H1 (cell line): ENCODE measurements at regions not wholly inside any gene's neighbourhood (a gene's known extent, or its start where the extent isn't known, plus 50 kb on each side); places are given as distances from the start of the nearest gene placed in this dataset.

ENCODE experiments used
- CTCF ChIA-PET: fragments of 300-600 bp; sonication (Branson Sonifier 250); formaldehyde crosslinking; loops from one replicate; lab custom pipeline; 2021; ENCODE audit not compliant: partially characterized antibody; lab: Charles Lee
- POLR2A ChIA-PET: fragments of 300-600 bp; sonication (Branson Sonifier 250); formaldehyde crosslinking; loops from one replicate; lab custom pipeline; 2021; ENCODE audit warnings: inconsistent platforms; ENCODE audit not compliant: partially characterized antibody; lab: Charles Lee
- DNase-seq, 2 experiments: peaks; one replicate each; pipeline versions ENCODE4 v3.0.0 to v3.0.0-alpha.2; 2010 to 2022; ENCODE audit warnings: low spot score in 2 of 2, low read depth in 1 of 2, mixed read lengths in 1 of 2
- FAIRE-seq: peaks from 2 replicates; lab custom pipeline; 2011; peaks lifted over from hg19 to GRCh38; lab: Jason Lieb, UNC
- H2AFZ ChIP-seq: 2 replicates; pipeline ENCODE4 v1.8.1; 2012; ENCODE audit warnings: low read length, inconsistent platforms
- H2AK5ac ChIP-seq: 2 replicates; pipeline ENCODE4 v1.6.1; 2013; ENCODE audit warnings: low read depth, low read length
- H2BK120ac ChIP-seq: replicated peaks from 2 replicates; pipeline ENCODE3; 2013; ENCODE audit warnings: low read depth, low read length, inconsistent platforms
- H2BK12ac ChIP-seq: 2 replicates; pipeline ENCODE4 v1.6.1; 2013; ENCODE audit warnings: low read depth, low read length
- H2BK15ac ChIP-seq: 2 replicates; pipeline ENCODE4 v1.6.1; 2013; ENCODE audit warnings: low read length
- H2BK20ac ChIP-seq: 2 replicates; pipeline ENCODE4 v1.6.1; 2013; ENCODE audit warnings: low read length
- H2BK5ac ChIP-seq: 2 replicates; pipeline ENCODE4 v1.6.1; 2013; ENCODE audit warnings: low read depth, low read length
- H3K14ac ChIP-seq: 2 replicates; pipeline ENCODE4 v1.6.1; 2013; ENCODE audit warnings: inconsistent platforms; ENCODE audit not compliant: insufficient read length
- H3K18ac ChIP-seq: 2 replicates; pipeline ENCODE4 v1.6.1; 2013; ENCODE audit warnings: low read length; ENCODE audit errors: extremely low read depth
- H3K23ac ChIP-seq: 2 replicates; pipeline ENCODE4 v1.6.1; 2013; ENCODE audit warnings: inconsistent platforms; ENCODE audit not compliant: insufficient read length
- H3K23me2 ChIP-seq: 2 replicates; pipeline ENCODE4 v1.6.1; 2013; ENCODE audit warnings: low read depth, low read length
- H3K27ac ChIP-seq: 2 replicates; pipeline ENCODE4 v1.6.1; 2011; ENCODE audit warnings: low read depth, low read length, inconsistent platforms
- H3K27me3 ChIP-seq, 4 experiments: replicated peaks in 1 of 4; 1 replicate in 1 of 4; 2 replicates in 3 of 4; pipeline versions ENCODE4 v1.6.1 to v1.8.1; 2011 to 2013; ENCODE audit warnings: low read length in 3 of 4, mild to moderate bottlenecking in 3 of 4, inconsistent platforms in 2 of 4, mixed read lengths in 2 of 4, moderate library complexity in 1 of 4; ENCODE audit not compliant: control insufficient read depth in 3 of 4, insufficient read depth in 3 of 4; ENCODE audit errors: extremely low read depth in 1 of 4
- H3K36me3 ChIP-seq, 4 experiments: 2 replicates each; pipeline versions ENCODE4 v1.6.1 to v1.8.1; 2011 to 2013; ENCODE audit warnings: mild to moderate bottlenecking in 4 of 4, low read length in 3 of 4, moderate library complexity in 2 of 4, control low read depth in 1 of 4, inconsistent platforms in 1 of 4; ENCODE audit not compliant: insufficient read depth in 4 of 4, control insufficient read depth in 2 of 4
- H3K4ac ChIP-seq: replicated peaks from 2 replicates; pipeline ENCODE3; 2013; ENCODE audit warnings: low read length, low read depth, mixed read lengths, inconsistent platforms; ENCODE audit not compliant: insufficient read length
- H3K4me1 ChIP-seq, 4 experiments: replicated peaks in 1 of 4; 1 replicate in 1 of 4; 2 replicates in 3 of 4; pipeline versions ENCODE4 v1.6.1 to v1.8.1; 2011 to 2013; ENCODE audit warnings: low read length in 3 of 4, inconsistent platforms in 2 of 4, mixed read lengths in 1 of 4; ENCODE audit not compliant: insufficient read depth in 4 of 4, control insufficient read depth in 3 of 4
- H3K4me2 ChIP-seq, 2 experiments: 2 replicates each; pipeline versions ENCODE4 v1.6.1 to v1.8.1; 2011 to 2013; ENCODE audit warnings: low read depth in 2 of 2, low read length in 2 of 2, control low read depth in 1 of 2, inconsistent platforms in 1 of 2, mild to moderate bottlenecking in 1 of 2; ENCODE audit not compliant: insufficient read depth in 1 of 2
- H3K4me3 ChIP-seq, 4 experiments: fragments of 200-600, 300-600 bp in 1 of 4; sonication (generic), shearing (Covaris generic), sonication (Bioruptor Twin) in 1 of 4; 2 replicates each; pipeline versions ENCODE4 v1.5.1 to v1.8.1; 2011 to 2016; ENCODE audit warnings: low read length in 4 of 4, low read depth in 3 of 4, control low read depth in 2 of 4, inconsistent platforms in 2 of 4, mild to moderate bottlenecking in 2 of 4, mixed read lengths in 1 of 4, moderate library complexity in 1 of 4; ENCODE audit not compliant: insufficient read depth in 2 of 4; ENCODE audit errors: extremely low read depth in 1 of 4
- H3K56ac ChIP-seq: replicated peaks from 2 replicates; pipeline ENCODE3; 2013; ENCODE audit warnings: low read depth, mild to moderate bottlenecking, mixed read lengths, low read length, inconsistent platforms; ENCODE audit not compliant: insufficient read length
- H3K79me1 ChIP-seq: 2 replicates; pipeline ENCODE4 v1.6.1; 2013; ENCODE audit warnings: low read depth, low read length, control low read depth
- H3K79me2 ChIP-seq, 2 experiments: 2 replicates each; pipeline versions ENCODE4 v1.6.1 to v1.8.1; 2012 to 2013; ENCODE audit warnings: low read length in 2 of 2, mild to moderate bottlenecking in 2 of 2, inconsistent platforms in 1 of 2; ENCODE audit not compliant: insufficient read depth in 2 of 2, control insufficient read depth in 1 of 2
- H3K9ac ChIP-seq, 4 experiments: replicated peaks in 1 of 4; 1 replicate in 1 of 4; 2 replicates in 3 of 4; pipeline versions ENCODE4 v1.6.1 to v1.8.1; 2011 to 2013; ENCODE audit warnings: low read depth in 3 of 4, low read length in 3 of 4, control low read depth in 2 of 4, mild to moderate bottlenecking in 2 of 4, moderate library complexity in 2 of 4, inconsistent platforms in 1 of 4; ENCODE audit errors: extremely low read depth in 1 of 4
- H3K9me3 ChIP-seq, 2 experiments: 2 replicates each; pipeline versions ENCODE4 v1.6.1 to v1.8.1; 2012 to 2013; ENCODE audit warnings: mild to moderate bottlenecking in 2 of 2, moderate library complexity in 2 of 2, control low read depth in 1 of 2, inconsistent platforms in 1 of 2, low read depth in 1 of 2, low read length in 1 of 2, mixed read lengths in 1 of 2; ENCODE audit not compliant: insufficient read depth in 2 of 2
- H4K20me1 ChIP-seq, 2 experiments: replicated peaks in 1 of 2; 2 replicates each; pipeline versions ENCODE3 to v1.8.1; 2011 to 2013; ENCODE audit warnings: inconsistent platforms in 2 of 2, low read length in 2 of 2, mild to moderate bottlenecking in 1 of 2; ENCODE audit not compliant: insufficient read depth in 2 of 2, control insufficient read depth in 1 of 2
- H4K5ac ChIP-seq: 2 replicates; pipeline ENCODE4 v1.6.1; 2013; ENCODE audit warnings: low read length, low read depth, mixed read lengths, inconsistent platforms; ENCODE audit not compliant: insufficient read length
- H4K8ac ChIP-seq: 2 replicates; pipeline ENCODE4 v1.8.0; 2013; ENCODE audit warnings: mild to moderate bottlenecking, moderate library complexity, low read length, inconsistent platforms; ENCODE audit not compliant: insufficient read depth; ENCODE audit errors: extremely low read depth
- H4K91ac ChIP-seq: replicated peaks from 2 replicates; pipeline ENCODE3; 2013; ENCODE audit warnings: low read length, mixed read lengths, inconsistent platforms; ENCODE audit not compliant: insufficient read length
- CHD2 ChIP-seq: IDR thresholded peaks from 2 replicates; pipeline ENCODE4 v1.6.1; 2012; ENCODE audit warnings: low read length, improper control_type of control experiment
- HDAC2 ChIP-seq, 2 experiments: fragments of 300-600 bp in 1 of 2; sonication (generic) in 1 of 2; IDR thresholded peaks; 2 replicates each; pipeline ENCODE4 v1.6.1; 2011 to 2012; ENCODE audit warnings: low read depth in 2 of 2, low read length in 2 of 2, mild to moderate bottlenecking in 2 of 2, moderate library complexity in 2 of 2, borderline replicate concordance in 1 of 2, inconsistent platforms in 1 of 2
- WGBS, 2 experiments: shearing (Covaris generic) in 1 of 2; methylation state at CpG; one replicate each; pipeline versions ENCODE4 v1.1.6 to v1.1.7; 2013 to 2015; ENCODE audit warnings: low lambda C conversion rate in 2 of 2, mixed read lengths in 2 of 2, inconsistent platforms in 1 of 2, low coverage in 1 of 2, missing lambda C conversion rate in 1 of 2; ENCODE audit not compliant: insufficient replicate concordance in 2 of 2, insufficient coverage in 1 of 2, insufficient read length in 1 of 2; ENCODE audit errors: extremely low coverage in 1 of 2, missing lambda C conversion rate in 1 of 2; 5-methylcytosine and 5-hydroxymethylcytosine counted together

- Histone ChIP-seq H3K9me3 (peaks cover 1 to 2% of the 10 kb centered on the region in 2 experiments; a peak in 1 of 4 replicates), H2BK20ac (no peak overlapping the region), H3K4me1 (peaks cover 0 to 12% (median under 1%) of the 10 kb centered on the region in 4 experiments; a peak in 1 of 7 replicates), H2BK120ac (no peak overlapping the region), H3K4ac (no peak overlapping the region), H2AFZ (no peak overlapping the region), H2BK15ac (no peak overlapping the region), H3K36me3 (no peaks in the 10 kb centered on the region; a peak in 1 of 8 replicates), H3K4me2 (no peak overlapping the region), H4K20me1 (no peaks in the 10 kb centered on the region), H3K23me2 (no peaks in the 10 kb centered on the region), H2AK5ac (no peak overlapping the region), H2BK12ac (no peak overlapping the region), H3K23ac (no peak overlapping the region), H4K8ac (no peak overlapping the region), H3K27me3 (no peaks in the 10 kb centered on the region), H3K14ac (no peak overlapping the region), H3K56ac (no peak overlapping the region), H4K91ac (no peak overlapping the region), H3K79me1 (no peaks in the 10 kb centered on the region), H4K5ac (no peak overlapping the region), H2BK5ac (no peak overlapping the region), H3K18ac (0 out of 2 replicates have a peak overlapping the region, but pooled peaks have one; percentile 22), H3K4me3 (no peak overlapping the region), H3K27ac (no peak overlapping the region), H3K9ac (no peak overlapping the region), H3K79me2 (no peaks in the 10 kb centered on the region)
- WGBS, 2 experiments, result 90% methylated on average over 3 of the region's 3 CpGs; no CpG with 5 or more reads in 1 of the 2 experiments
- DNase-seq, result no peak
- FAIRE-seq, result no peak
- POLR2A ChIA-PET, result no interaction called here
- CTCF ChIA-PET, result no interaction called here
- no peak for TF ChIP-seq HDAC2 (IDR thresholded peaks at IDR 0.05; ENCODE audit: borderline replicate concordance in 1 of 2, low read depth in 2 of 2, low read length in 2 of 2)
- no peak for TF ChIP-seq CHD2
Measured at GRCh38 chr3:86382556-86382955, 608.4 kb downstream of the VGLL3 start.
